ENCODE measurements at regions not wholly inside any gene's neighbourhood (a gene's known extent, or its start where the extent isn't known, plus 50 kb on each side); places are given as distances from the start of the nearest gene placed in this dataset.

GRCh38 chr3:127419641-127420553 is 132.1 kb upstream of the PRR20G start:
- no peaks in the 10 kb centered on the region for H3K36me3 Mint-ChIP-seq (ENCODE audit: low read depth)
- TF ChIP-seq CTCF (conservative IDR thresholded peaks at IDR 0.05): no peak
- peak overlapping the region; percentile 23 for H3K4me3 Mint-ChIP-seq
- H3K27ac Mint-ChIP-seq (ENCODE audit: unreplicated experiment): peak overlapping the region; percentile 68
- no peak for DNase-seq (ENCODE audit: low read depth, low spot score)
- no peaks in the 10 kb centered on the region for H3K9me3 Mint-ChIP-seq
- H3K27me3 Mint-ChIP-seq (ENCODE audit: low read depth): no peaks in the 10 kb centered on the region
- peaks cover 87% of the 10 kb centered on the region for H3K4me1 Mint-ChIP-seq

GRCh38 chr3:127419182-127419581 is 131.3 kb upstream of the PRR20G start:
- peaks cover 84% of the 10 kb centered on the region for H3K4me1 Mint-ChIP-seq
- no peaks in the 10 kb centered on the region for H3K9me3 Mint-ChIP-seq
- H3K27me3 Mint-ChIP-seq (ENCODE audit: low read depth): no peaks in the 10 kb centered on the region
- TF ChIP-seq CTCF (conservative IDR thresholded peaks at IDR 0.05): no peak
- no peak for DNase-seq (ENCODE audit: low read depth, low spot score)
- peak overlapping the region; percentile 68 for H3K27ac Mint-ChIP-seq (ENCODE audit: unreplicated experiment)
- peak overlapping the region; percentile 23 for H3K4me3 Mint-ChIP-seq
- no peaks in the 10 kb centered on the region for H3K36me3 Mint-ChIP-seq (ENCODE audit: low read depth)

- no peaks in the 10 kb centered on the region for H3K9me3 Mint-ChIP-seq
- H3K36me3 Mint-ChIP-seq (ENCODE audit: low read depth): no peaks in the 10 kb centered on the region
- DNase-seq (ENCODE audit: low read depth, low spot score): no peak
- no peak for TF ChIP-seq CTCF (conservative IDR thresholded peaks at IDR 0.05)
- no peaks in the 10 kb centered on the region for H3K27me3 Mint-ChIP-seq (ENCODE audit: low read depth)
- no peak overlapping the region for H3K27ac Mint-ChIP-seq (ENCODE audit: unreplicated experiment)
- peak overlapping the region; percentile 9 for H3K4me3 Mint-ChIP-seq
- H3K4me1 Mint-ChIP-seq: peaks cover 83% of the 10 kb centered on the region
Observed at GRCh38 chr3:127418560-127419147, 130.8 kb upstream of the PRR20G start.

- H3K27ac Mint-ChIP-seq (ENCODE audit: unreplicated experiment): peak overlapping the region; percentile 38
- no peaks in the 10 kb centered on the region for H3K36me3 Mint-ChIP-seq (ENCODE audit: low read depth)
- H3K4me3 Mint-ChIP-seq: peak overlapping the region; percentile 9
- H3K9me3 Mint-ChIP-seq: no peaks in the 10 kb centered on the region
- TF ChIP-seq CTCF (conservative IDR thresholded peaks at IDR 0.05): no peak
- DNase-seq (ENCODE audit: low read depth, low spot score): no peak
- H3K27me3 Mint-ChIP-seq (ENCODE audit: low read depth): no peaks in the 10 kb centered on the region
- peaks cover 83% of the 10 kb centered on the region for H3K4me1 Mint-ChIP-seq
Observed at GRCh38 chr3:127417709-127418559, 130.1 kb upstream of the PRR20G start.

GRCh38 chr3:127413871-127414270 is 126.0 kb upstream of the PRR20G start:
- TF ChIP-seq CTCF (conservative IDR thresholded peaks at IDR 0.05): no peak
- Mint-ChIP-seq H3K27me3 (ENCODE audit: low read depth) (no peaks in the 10 kb centered on the region), H3K4me1 (peaks cover 85% of the 10 kb centered on the region), H3K36me3 (ENCODE audit: low read depth) (no peaks in the 10 kb centered on the region), H3K27ac (ENCODE audit: unreplicated experiment) (no peak overlapping the region), H3K4me3 (peak overlapping the region; percentile 13), H3K9me3 (no peaks in the 10 kb centered on the region)
- no peak for DNase-seq (ENCODE audit: low read depth, low spot score)
